ENCODE measurements at regions not wholly inside any gene's neighbourhood (a gene's known extent, or its start where the extent isn't known, plus 50 kb on each side); places are given as distances from the start of the nearest gene placed in this dataset.

DNA sequence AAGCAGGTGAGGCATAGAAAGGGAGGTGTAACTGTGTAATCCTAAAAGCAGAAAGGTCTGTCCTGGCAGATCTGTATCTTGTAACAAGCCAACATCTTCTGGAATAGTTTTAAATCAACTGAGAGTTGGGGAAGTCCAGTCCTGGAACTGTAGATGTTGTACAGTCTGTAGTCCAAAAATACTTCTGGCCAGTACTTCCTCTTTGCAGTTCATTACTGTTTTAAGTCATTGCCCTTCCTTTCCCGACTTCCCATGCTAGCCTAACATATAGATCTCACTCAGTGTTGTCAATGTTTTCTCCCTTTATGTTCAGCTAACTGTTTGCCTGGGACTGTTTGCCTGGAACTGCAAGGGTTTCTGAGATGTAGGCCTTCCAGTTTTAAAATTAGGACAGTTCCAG lies 168.5 kb upstream of the ISL1 start:
- Histone ChIP-seq H3K27me3 (ENCODE audit: insufficient read depth, low read length) (no peaks in the 10 kb centered on the region), H3K4me2 (ENCODE audit: low read length) (no peak overlapping the region), H2AFZ (ENCODE audit: low read length) (no peak overlapping the region), H3K36me3 (ENCODE audit: insufficient read depth, low read length) (no peaks in the 10 kb centered on the region), H3K4me1 (ENCODE audit: insufficient read depth, low read length, severe bottlenecking) (no peaks in the 10 kb centered on the region), H3K27ac (ENCODE audit: low read depth, low read length, poor library complexity, severe bottlenecking) (no peak overlapping the region), H4K20me1 (ENCODE audit: insufficient read depth, low read length) (no peaks in the 10 kb centered on the region), H3K9ac (ENCODE audit: low read length) (no peak overlapping the region), H3K9me3 (ENCODE audit: low read length) (no peaks in the 10 kb centered on the region), H3F3A (ENCODE audit: insufficient read depth, low read length) (no peaks in the 10 kb centered on the region), H3K9me2 (ENCODE audit: low read depth, low read length) (no peaks in the 10 kb centered on the region), H3K79me2 (ENCODE audit: insufficient read depth, low read length) (no peaks in the 10 kb centered on the region), H3K4me3 (ENCODE audit: low read depth, low read length, poor library complexity, severe bottlenecking) (no peak overlapping the region)
- TF ChIP-seq, protein P1, sequence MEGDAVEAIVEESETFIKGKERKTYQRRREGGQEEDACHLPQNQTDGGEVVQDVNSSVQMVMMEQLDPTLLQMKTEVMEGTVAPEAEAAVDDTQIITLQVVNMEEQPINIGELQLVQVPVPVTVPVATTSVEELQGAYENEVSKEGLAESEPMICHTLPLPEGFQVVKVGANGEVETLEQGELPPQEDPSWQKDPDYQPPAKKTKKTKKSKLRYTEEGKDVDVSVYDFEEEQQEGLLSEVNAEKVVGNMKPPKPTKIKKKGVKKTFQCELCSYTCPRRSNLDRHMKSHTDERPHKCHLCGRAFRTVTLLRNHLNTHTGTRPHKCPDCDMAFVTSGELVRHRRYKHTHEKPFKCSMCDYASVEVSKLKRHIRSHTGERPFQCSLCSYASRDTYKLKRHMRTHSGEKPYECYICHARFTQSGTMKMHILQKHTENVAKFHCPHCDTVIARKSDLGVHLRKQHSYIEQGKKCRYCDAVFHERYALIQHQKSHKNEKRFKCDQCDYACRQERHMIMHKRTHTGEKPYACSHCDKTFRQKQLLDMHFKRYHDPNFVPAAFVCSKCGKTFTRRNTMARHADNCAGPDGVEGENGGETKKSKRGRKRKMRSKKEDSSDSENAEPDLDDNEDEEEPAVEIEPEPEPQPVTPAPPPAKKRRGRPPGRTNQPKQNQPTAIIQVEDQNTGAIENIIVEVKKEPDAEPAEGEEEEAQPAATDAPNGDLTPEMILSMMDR (IDR thresholded peaks at IDR 0.05; ENCODE audit: low read length): no peak
- TF ChIP-seq EZH2 (IDR thresholded peaks at IDR 0.05; ENCODE audit: borderline replicate concordance, low read length): no peak

DNA sequence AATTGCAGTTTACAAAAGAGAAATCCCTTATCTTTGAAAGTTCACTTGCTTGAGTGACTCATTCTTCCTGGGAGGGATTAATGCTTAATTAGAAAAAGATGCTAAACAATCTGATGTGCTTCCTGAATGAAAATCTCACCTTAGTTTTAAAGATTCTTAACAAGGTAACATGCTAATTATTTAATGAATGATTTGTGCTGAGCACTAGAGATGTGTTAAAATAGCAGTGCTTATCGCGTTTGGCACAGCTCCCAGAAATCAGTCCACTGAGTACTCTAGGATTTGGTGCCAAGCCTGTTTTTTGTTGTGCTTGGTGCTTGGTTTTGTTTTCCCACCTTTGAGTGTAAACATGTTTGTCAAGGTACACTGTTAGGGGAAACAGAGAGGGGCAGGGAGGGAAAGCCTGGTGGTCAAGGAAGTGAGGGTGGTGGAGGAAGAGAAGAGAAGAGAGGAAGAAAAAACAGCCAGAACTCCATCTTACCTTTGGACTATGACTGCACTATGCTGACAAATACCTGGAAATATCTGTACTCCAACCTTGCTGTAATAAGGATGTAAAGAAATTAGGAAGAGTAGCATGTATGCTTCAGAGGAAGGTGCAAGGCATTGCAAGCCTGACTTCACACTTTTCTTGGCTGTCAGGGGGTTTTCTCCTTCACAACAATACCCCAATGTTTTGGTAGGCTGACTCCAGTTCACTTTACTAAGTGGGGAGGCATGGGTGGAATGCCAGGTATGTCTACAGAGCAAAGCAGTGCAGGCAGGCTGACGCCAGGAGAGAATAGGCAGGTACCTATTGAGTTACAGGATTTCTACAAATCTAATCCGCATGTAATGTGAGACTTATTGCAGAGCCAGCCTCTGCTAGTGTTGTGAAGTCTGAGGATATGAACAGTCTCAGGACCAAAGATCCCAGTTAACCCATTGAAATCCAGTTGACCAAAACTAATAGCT lies 157.2 kb upstream of the ISL1 start:
- Histone ChIP-seq H3K9ac (ENCODE audit: low read length) (no peak overlapping the region), H3K4me3 (ENCODE audit: low read depth, low read length, poor library complexity, severe bottlenecking) (no peak overlapping the region)

DNA sequence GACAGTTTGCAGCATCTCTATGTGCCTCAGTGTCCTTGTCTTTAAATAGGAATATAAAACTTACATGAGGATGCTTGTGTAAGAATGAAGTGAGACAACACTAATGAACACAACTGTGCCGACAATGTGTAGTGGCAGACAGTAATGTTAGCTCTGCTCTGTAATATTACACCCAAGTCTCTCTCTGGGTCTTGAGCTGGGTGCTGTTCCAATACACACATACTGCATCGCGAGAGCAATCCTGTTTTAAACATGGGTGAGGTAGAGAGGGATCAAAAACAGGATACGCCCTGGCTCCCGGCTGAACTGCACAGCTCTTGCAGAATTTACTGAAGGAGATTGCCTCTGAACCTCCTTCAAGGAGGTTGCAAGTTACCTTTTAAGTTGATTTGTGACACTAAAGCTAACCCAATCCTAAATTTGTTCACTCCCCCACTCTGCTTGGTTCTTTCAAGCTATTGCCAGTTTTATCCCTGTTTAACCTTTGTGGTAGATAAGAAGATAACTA lies 155.2 kb upstream of the ISL1 start:
- no peak overlapping the region for H3K4me2 ChIP-seq (ENCODE audit: low read length)
- H3K27ac ChIP-seq (ENCODE audit: low read depth, low read length, poor library complexity, severe bottlenecking): no peak overlapping the region
- no peaks in the 10 kb centered on the region for H3K36me3 ChIP-seq (ENCODE audit: insufficient read depth, low read length)
- H3K9me2 ChIP-seq (ENCODE audit: low read depth, low read length): no peaks in the 10 kb centered on the region; the same call in 1 of the 2 replicates
- no peaks in the 10 kb centered on the region for H4K20me1 ChIP-seq (ENCODE audit: insufficient read depth, low read length)
- no peaks in the 10 kb centered on the region for H3K27me3 ChIP-seq (ENCODE audit: insufficient read depth, low read length)
- no peak overlapping the region for H3K9ac ChIP-seq (ENCODE audit: low read length)
- TF ChIP-seq, protein P1 (IDR thresholded peaks at IDR 0.05; ENCODE audit: low read length): no peak
- TF ChIP-seq EZH2 (IDR thresholded peaks at IDR 0.05; ENCODE audit: borderline replicate concordance, low read length): no peak
- H3K9me3 ChIP-seq (ENCODE audit: low read length): no peaks in the 10 kb centered on the region
- H3K4me3 ChIP-seq (ENCODE audit: low read depth, low read length, poor library complexity, severe bottlenecking): no peak overlapping the region
- no peaks in the 10 kb centered on the region for H3K4me1 ChIP-seq (ENCODE audit: insufficient read depth, low read length, severe bottlenecking)
- H3F3A ChIP-seq (ENCODE audit: insufficient read depth, low read length): no peaks in the 10 kb centered on the region
- no peak overlapping the region for H2AFZ ChIP-seq (ENCODE audit: low read length)
- no peaks in the 10 kb centered on the region for H3K79me2 ChIP-seq (ENCODE audit: insufficient read depth, low read length)

More for the DNA sequence above, 157.2 kb upstream of the ISL1 start:
- Histone ChIP-seq H3K27me3 (ENCODE audit: insufficient read depth, low read length) (no peaks in the 10 kb centered on the region), H3K4me2 (ENCODE audit: low read length) (no peak overlapping the region), H3F3A (ENCODE audit: insufficient read depth, low read length) (no peaks in the 10 kb centered on the region), H3K9me3 (ENCODE audit: low read length) (no peaks in the 10 kb centered on the region), H3K4me1 (ENCODE audit: insufficient read depth, low read length, severe bottlenecking) (no peaks in the 10 kb centered on the region), H3K27ac (ENCODE audit: low read depth, low read length, poor library complexity, severe bottlenecking) (no peak overlapping the region), H4K20me1 (ENCODE audit: insufficient read depth, low read length) (no peaks in the 10 kb centered on the region), H3K9me2 (ENCODE audit: low read depth, low read length) (no peaks in the 10 kb centered on the region; the same call in 1 of the 2 replicates), H3K79me2 (ENCODE audit: insufficient read depth, low read length) (no peaks in the 10 kb centered on the region), H3K36me3 (ENCODE audit: insufficient read depth, low read length) (no peaks in the 10 kb centered on the region), H2AFZ (ENCODE audit: low read length) (no peak overlapping the region)
- TF ChIP-seq, protein P1 (IDR thresholded peaks at IDR 0.05; ENCODE audit: low read length): no peak
- TF ChIP-seq EZH2 (IDR thresholded peaks at IDR 0.05; ENCODE audit: borderline replicate concordance, low read length): no peak
